NB4 (cell line): ENCODE measurements at regions not wholly inside any gene's neighbourhood (a gene's known extent, or its start where the extent isn't known, plus 50 kb on each side); places are given as distances from the start of the nearest gene placed in this dataset.

Experiments used
- CTCF ChIP-seq: IDR thresholded peaks from one replicate; pipeline ENCODE4 v1.5.1; 2012; ENCODE audit warnings: low read depth, low read length
- MAX ChIP-seq: IDR thresholded peaks from 2 replicates; pipeline ENCODE4 v1.6.1; 2011; ENCODE audit warnings: low read depth, low read length
- POLR2A ChIP-seq: IDR thresholded peaks from 2 replicates; pipeline ENCODE4 v1.6.1; 2011; ENCODE audit warnings: mild to moderate bottlenecking; ENCODE audit not compliant: insufficient read length; ENCODE audit errors: extremely low read depth

- no peak for TF ChIP-seq POLR2A
- no peak for TF ChIP-seq CTCF
- no peak for TF ChIP-seq MAX
Observed at GRCh38 chr6:9062596-9062995, 627.3 kb upstream of the SLC35B3 start.
